Bone marrow (tissue), 2 donors: ENCODE measurements at regions not wholly inside any gene's neighbourhood (a gene's known extent, or its start where the extent isn't known, plus 50 kb on each side); places are given as distances from the start of the nearest gene placed in this dataset.
"Not testable (repeated sequence)": the region's sequence is repeated elsewhere in the genome, so short reads cannot be mapped to it uniquely, and the experiment has no call there.

Source experiments
- DNase-seq, 2 donors: peaks; one replicate each; lab custom pipeline; 2025; lab: John Stamatoyannopoulos, UW

GRCh38 chr3:164375538-164375937 is 702.8 kb downstream of the SI start:
- DNase-seq, result no peak

GRCh38 chr3:164371681-164372080 is 706.6 kb downstream of the SI start:
- no peak for DNase-seq

GRCh38 chr3:164370970-164371369 is 707.3 kb downstream of the SI start:
- no peak for DNase-seq

GRCh38 chr3:164365242-164365641 is 713.1 kb downstream of the SI start:
- DNase-seq, result no peak

- no peak for DNase-seq
Measured at GRCh38 chr3:164364111-164364510, 714.2 kb downstream of the SI start.

GRCh38 chr3:164360738-164361406 is 717.4 kb downstream of the SI start:
- no peak for DNase-seq

- no peak for DNase-seq
Measured at GRCh38 chr3:164360078-164360578, 718.2 kb downstream of the SI start.

- DNase-seq, result no peak
Measured at GRCh38 chr3:164352991-164353390, 725.3 kb downstream of the SI start.

GRCh38 chr3:164351131-164351530 is 727.2 kb downstream of the SI start:
- DNase-seq, result no peak

- DNase-seq, result not testable (repeated sequence)
Measured at GRCh38 chr3:164342206-164342605, 736.1 kb downstream of the SI start.

- DNase-seq, result no peak
Measured at GRCh38 chr3:164341086-164341485, 737.2 kb downstream of the SI start.

GRCh38 chr3:164340273-164340672 is 738.0 kb downstream of the SI start:
- no peak for DNase-seq

- no peak for DNase-seq
Measured at GRCh38 chr3:164332831-164333802, 745.2 kb downstream of the SI start.

GRCh38 chr3:164326714-164327113 is 751.6 kb downstream of the SI start:
- DNase-seq, result no peak

GRCh38 chr3:164320962-164321361 is 757.3 kb downstream of the SI start:
- DNase-seq, result no peak

- DNase-seq, result no peak
Measured at GRCh38 chr3:164306042-164306441, 772.3 kb downstream of the SI start.

GRCh38 chr3:164303894-164304293 is 774.4 kb downstream of the SI start:
- DNase-seq, result no peak

GRCh38 chr3:164302622-164303021 is 775.7 kb downstream of the SI start:
- no peak for DNase-seq

- DNase-seq, result not testable (repeated sequence)
Measured at GRCh38 chr3:164291486-164291885, 786.8 kb downstream of the SI start.

GRCh38 chr3:164278550-164278949 is 799.7 kb downstream of the SI start:
- DNase-seq, result no peak

- DNase-seq, result no peak
Measured at GRCh38 chr3:164267053-164267452, 811.2 kb downstream of the SI start.

GRCh38 chr3:164250923-164251322 is 827.4 kb downstream of the SI start:
- no peak for DNase-seq

GRCh38 chr3:164236851-164237250 is 841.4 kb downstream of the SI start:
- DNase-seq, result no peak
